ENCODE measurements at regions not wholly inside any gene's neighbourhood (a gene's known extent, or its start where the extent isn't known, plus 50 kb on each side); places are given as distances from the start of the nearest gene placed in this dataset.
A peak's percentile ranks its signal among the peaks of the same experiment; 100 is the strongest.

GRCh38 chr4:152164561-152164960 is 371.3 kb downstream of the FBXW7 start:
- DNase-seq, result no peak
- H3K27me3 ChIP-seq (replicated peaks), result no peaks in the 10 kb centered on the region
- in situ Hi-C loops (cut with HindIII; ENCODE audit: low pct_ligation_motif_present, low sequenced_read_pairs), result no loop called here
- no peaks in the 10 kb centered on the region for H3K36me3 ChIP-seq (replicated peaks)
- TF ChIP-seq CTCF (IDR thresholded peaks at IDR 0.05; ENCODE audit: low read depth, low read length, missing control alignments), result peak; percentile 2
- H3K4me3 ChIP-seq (ENCODE audit: low read depth, low read length), result no peak overlapping the region
- no peak overlapping the region for H3K27ac ChIP-seq

- DNase-seq, result no peak
- Histone ChIP-seq H3K36me3 (replicated peaks) (no peaks in the 10 kb centered on the region), H3K27ac (no peak overlapping the region), H3K27me3 (replicated peaks) (no peaks in the 10 kb centered on the region), H3K4me3 (ENCODE audit: low read depth, low read length) (no peak overlapping the region)
- in situ Hi-C loops (cut with HindIII; ENCODE audit: low pct_ligation_motif_present, low sequenced_read_pairs), result no loop called here
- no peak for TF ChIP-seq CTCF (IDR thresholded peaks at IDR 0.05; ENCODE audit: low read depth, low read length, missing control alignments)
Measured at GRCh38 chr4:152162331-152162697, 373.6 kb downstream of the FBXW7 start.

GRCh38 chr4:152161676-152162330 is 374.1 kb downstream of the FBXW7 start:
- Histone ChIP-seq H3K27me3 (replicated peaks) (no peaks in the 10 kb centered on the region), H3K4me3 (ENCODE audit: low read depth, low read length) (no peak overlapping the region), H3K36me3 (replicated peaks) (no peaks in the 10 kb centered on the region), H3K27ac (no peak overlapping the region)
- TF ChIP-seq CTCF (IDR thresholded peaks at IDR 0.05; ENCODE audit: low read depth, low read length, missing control alignments), result no peak
- in situ Hi-C loops (cut with HindIII; ENCODE audit: low pct_ligation_motif_present, low sequenced_read_pairs), result no loop called here
- no peak for DNase-seq

GRCh38 chr4:152160225-152160800 is 375.6 kb downstream of the FBXW7 start:
- Histone ChIP-seq H3K4me3 (ENCODE audit: low read depth, low read length) (no peak overlapping the region), H3K36me3 (replicated peaks) (no peaks in the 10 kb centered on the region), H3K27me3 (replicated peaks) (no peaks in the 10 kb centered on the region), H3K27ac (no peak overlapping the region)
- no peak for TF ChIP-seq CTCF (IDR thresholded peaks at IDR 0.05; ENCODE audit: low read depth, low read length, missing control alignments)
- in situ Hi-C loops (cut with HindIII; ENCODE audit: low pct_ligation_motif_present, low sequenced_read_pairs), result no loop called here
- DNase-seq, result no peak

- Histone ChIP-seq H3K36me3 (replicated peaks) (no peaks in the 10 kb centered on the region), H3K27ac (no peak overlapping the region), H3K27me3 (replicated peaks) (no peaks in the 10 kb centered on the region), H3K4me3 (ENCODE audit: low read depth, low read length) (no peak overlapping the region)
- in situ Hi-C loops (cut with HindIII; ENCODE audit: low pct_ligation_motif_present, low sequenced_read_pairs), result no loop called here
- TF ChIP-seq CTCF (IDR thresholded peaks at IDR 0.05; ENCODE audit: low read depth, low read length, missing control alignments), result no peak
- DNase-seq, result no peak
Measured at GRCh38 chr4:152159773-152160172, 376.1 kb downstream of the FBXW7 start.

- H3K4me3 ChIP-seq (ENCODE audit: low read depth, low read length), result no peak overlapping the region
- H3K36me3 ChIP-seq (replicated peaks), result no peaks in the 10 kb centered on the region
- in situ Hi-C loops (cut with HindIII; ENCODE audit: low pct_ligation_motif_present, low sequenced_read_pairs), result no loop called here
- H3K27ac ChIP-seq, result no peak overlapping the region
- TF ChIP-seq CTCF (IDR thresholded peaks at IDR 0.05; ENCODE audit: low read depth, low read length, missing control alignments), result no peak
- DNase-seq, result no peak
- H3K27me3 ChIP-seq (replicated peaks), result no peaks in the 10 kb centered on the region
Measured at GRCh38 chr4:152158225-152158624, 377.7 kb downstream of the FBXW7 start.
